GM12875 (cell line): ENCODE measurements at regions not wholly inside any gene's neighbourhood (a gene's known extent, or its start where the extent isn't known, plus 50 kb on each side); places are given as distances from the start of the nearest gene placed in this dataset.

ENCODE experiments used
- H3K4me3 ChIP-seq: one replicate; pipeline ENCODE4 v1.5.1; 2011; ENCODE audit warnings: low read depth, low read length, control low read depth
- CTCF ChIP-seq: IDR thresholded peaks from 2 replicates; pipeline ENCODE4 v1.5.1; 2011; ENCODE audit warnings: low read depth, mild to moderate bottlenecking, control low read depth, inconsistent platforms, low read length, moderate library complexity, borderline replicate concordance; ENCODE audit not compliant: insufficient read depth

- no peak overlapping the region for H3K4me3 ChIP-seq
- no peak for TF ChIP-seq CTCF
These were observed 356.9 kb upstream of the RBMS3 start for GRCh38 chr3:28923994-28924393.

- TF ChIP-seq CTCF: no peak
These were observed 356.0 kb upstream of the RBMS3 start for GRCh38 chr3:28924744-28925360.

GRCh38 chr3:28933337-28933736 is 347.5 kb upstream of the RBMS3 start:
- TF ChIP-seq CTCF: no peak
- H3K4me3 ChIP-seq: no peak overlapping the region

More at GRCh38 chr3:28924744-28925360, 356.0 kb upstream of the RBMS3 start:
- H3K4me3 ChIP-seq: no peak overlapping the region

- H3K4me3 ChIP-seq: no peak overlapping the region
- TF ChIP-seq CTCF: no peak
These were observed 346.6 kb upstream of the RBMS3 start for GRCh38 chr3:28934126-28934813.

GRCh38 chr3:28935146-28935545 is 345.7 kb upstream of the RBMS3 start:
- TF ChIP-seq CTCF: no peak
- no peak overlapping the region for H3K4me3 ChIP-seq

- H3K4me3 ChIP-seq: no peak overlapping the region
- TF ChIP-seq CTCF: no peak
These were observed 344.7 kb upstream of the RBMS3 start for GRCh38 chr3:28936154-28936553.

- peak overlapping the region; percentile 8 for H3K4me3 ChIP-seq
- no peak for TF ChIP-seq CTCF
These were observed 340.3 kb upstream of the RBMS3 start for GRCh38 chr3:28940530-28940929.
